Fibroblast of lung (primary cell): ENCODE measurements at regions not wholly inside any gene's neighbourhood (a gene's known extent, or its start where the extent isn't known, plus 50 kb on each side); places are given as distances from the start of the nearest gene placed in this dataset.

Experiments used
- CTCF ChIP-seq, 2 donors: IDR thresholded peaks in 1 of 2; conservative IDR thresholded peaks in 1 of 2; 1 replicate in 1 of 2; 2 replicates in 1 of 2; pipeline ENCODE4 v1.5.1; 2011 to 2012; ENCODE audit warnings: low read length in 2 of 2, control low read depth in 1 of 2, inconsistent platforms in 1 of 2, low read depth in 1 of 2, mild to moderate bottlenecking in 1 of 2
- EZH2 ChIP-seq: IDR thresholded peaks from 2 replicates; pipeline ENCODE4 v1.5.1; 2012; ENCODE audit warnings: low read length, control low read depth, mild to moderate bottlenecking; ENCODE audit errors: missing control alignments

GRCh38 chr3:146777941-146778340 lies 172.8 kb upstream of the PLSCR5 start:
- TF ChIP-seq CTCF (conservative IDR thresholded peaks at IDR 0.05 in 1 of 2, IDR thresholded peaks at IDR 0.05 in 1 of 2; ENCODE audit: low read depth in 1 of 2, low read length in 2 of 2), result no peak
- TF ChIP-seq EZH2, result no peak
